ENCODE measurements at regions not wholly inside any gene's neighbourhood (a gene's known extent, or its start where the extent isn't known, plus 50 kb on each side); places are given as distances from the start of the nearest gene placed in this dataset.
"Not testable (repeated sequence)": the region's sequence is repeated elsewhere in the genome, so short reads cannot be mapped to it uniquely, and the experiment has no call there.

DNA sequence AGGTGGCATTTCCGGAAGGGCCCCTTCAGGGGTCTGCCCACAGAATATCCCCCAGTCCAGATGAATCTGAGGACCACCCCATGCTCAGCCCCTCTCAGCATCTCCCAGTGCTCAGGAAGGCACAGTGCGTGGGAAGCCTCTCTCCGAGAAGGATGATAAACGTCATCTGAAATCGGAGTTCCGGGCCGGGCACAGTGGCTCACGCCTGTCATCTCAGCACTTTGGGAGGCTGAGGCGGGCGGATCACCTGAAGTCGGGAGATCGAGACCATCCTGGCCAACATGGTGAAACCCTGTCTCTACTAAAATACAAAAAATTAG, 74.5 kb upstream of the PPP1R26 start:
- not testable (repeated sequence) for TF ChIP-seq POLR2A, EP300 (IDR thresholded peaks at IDR 0.05)

Measured in stomach (tissue), 4 donors.